CD8-positive, alpha-beta memory T cell (primary cell): ENCODE measurements at regions not wholly inside any gene's neighbourhood (a gene's known extent, or its start where the extent isn't known, plus 50 kb on each side); places are given as distances from the start of the nearest gene placed in this dataset.

ENCODE experiments used
- CTCF ChIA-PET: fragments of 350-600 bp; sonication (Branson Sonifier 250); formaldehyde crosslinking; loops from one replicate; lab custom pipeline; 2021; ENCODE audit warnings: antibody characterized with exemption; lab: Charles Lee
- POLR2A ChIA-PET: fragments of 350-600 bp; sonication (Branson Sonifier 250); formaldehyde crosslinking; loops from one replicate; lab custom pipeline; 2021; ENCODE audit warnings: antibody characterized with exemption; lab: Charles Lee
- DNase-seq, 5 donors: peaks; one replicate each; pipeline versions ENCODE4 v3.0.0 to v3.0.0-alpha.2; 2020 to 2022; ENCODE audit warnings: mixed read lengths in 1 of 5
- H3K27ac ChIP-seq: one replicate; pipeline ENCODE4 v1.7.0; 2013; ENCODE audit warnings: low read depth, mild to moderate bottlenecking, low read length, moderate library complexity
- H3K27me3 ChIP-seq: 2 replicates; pipeline ENCODE4 v1.7.0; 2013; ENCODE audit warnings: low read length, mild to moderate bottlenecking; ENCODE audit not compliant: insufficient read depth, poor library complexity, severe bottlenecking
- H3K36me3 ChIP-seq: 2 replicates; pipeline ENCODE4 v1.7.0; 2013; ENCODE audit warnings: mild to moderate bottlenecking, low read length, moderate library complexity; ENCODE audit not compliant: insufficient read depth
- H3K4me1 ChIP-seq: 2 replicates; pipeline ENCODE4 v1.7.0; 2013; ENCODE audit warnings: mild to moderate bottlenecking, low read length, moderate library complexity; ENCODE audit not compliant: insufficient read depth
- H3K4me3 ChIP-seq: 2 replicates; pipeline ENCODE4 v1.7.0; 2013; ENCODE audit warnings: mild to moderate bottlenecking, low read length
- H3K9me3 ChIP-seq: 2 replicates; pipeline ENCODE4 v1.7.0; 2013; ENCODE audit warnings: mild to moderate bottlenecking, low read length
- H3K27ac Mint-ChIP-seq, 8 donors: one replicate each; pipeline ENCODE4 v1.8.0; 2020 to 2021; ENCODE audit warnings: mixed read lengths in 8 of 8, mild to moderate bottlenecking in 6 of 8, inconsistent platforms in 3 of 8, moderate library complexity in 3 of 8
- H3K27me3 Mint-ChIP-seq, 2 donors: one replicate each; pipeline ENCODE4 v1.8.0; 2020 to 2021; ENCODE audit warnings: mixed read lengths in 2 of 2, mild to moderate bottlenecking in 1 of 2, moderate library complexity in 1 of 2
- H3K36me3 Mint-ChIP-seq, 3 donors: one replicate each; pipeline ENCODE4 v1.8.0; 2020 to 2021; ENCODE audit warnings: mixed read lengths in 3 of 3, inconsistent platforms in 1 of 3, mild to moderate bottlenecking in 1 of 3
- H3K4me1 Mint-ChIP-seq, 3 donors: one replicate each; pipeline ENCODE4 v1.8.0; 2020 to 2021; ENCODE audit warnings: mixed read lengths in 3 of 3, inconsistent platforms in 1 of 3, mild to moderate bottlenecking in 1 of 3
- H3K4me3 Mint-ChIP-seq, 7 donors: one replicate each; pipeline ENCODE4 v1.8.0; 2020 to 2021; ENCODE audit warnings: mixed read lengths in 7 of 7, mild to moderate bottlenecking in 6 of 7, moderate library complexity in 4 of 7, inconsistent platforms in 2 of 7
- H3K9me3 Mint-ChIP-seq, 5 donors: one replicate each; pipeline ENCODE4 v1.8.0; 2020 to 2022; ENCODE audit warnings: mixed read lengths in 5 of 5, mild to moderate bottlenecking in 3 of 5, moderate library complexity in 2 of 5, inconsistent platforms in 1 of 5

DNA sequence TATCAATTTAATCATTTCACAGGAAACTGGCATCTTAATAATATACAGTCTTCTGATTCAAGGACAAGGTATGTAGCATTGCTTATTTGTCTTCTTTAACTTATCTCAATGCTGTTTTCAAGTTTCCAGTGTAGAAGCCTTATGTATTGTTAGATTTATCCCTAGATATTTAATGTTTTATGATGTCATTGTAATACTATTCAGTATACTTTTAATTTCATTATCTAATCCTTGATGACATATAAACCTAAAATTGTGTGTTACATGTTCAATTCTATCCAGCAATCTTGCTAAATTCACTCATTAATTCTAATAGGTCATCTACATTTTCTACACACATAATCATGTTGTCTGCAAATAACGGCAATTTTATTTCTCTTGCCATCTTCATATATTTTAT, 126.3 kb upstream of the SEC61G start:
- no peaks in the 10 kb centered on the region for H3K36me3 ChIP-seq
- CTCF ChIA-PET = no interaction called here
- H3K4me1 ChIP-seq = no peaks in the 10 kb centered on the region
- Mint-ChIP-seq H3K27ac (no peak overlapping the region), H3K4me3 (no peak overlapping the region), H3K9me3 (peaks cover 0 to 2% (median 0%) of the 10 kb centered on the region in 5 donors), H3K4me1 (no peaks in the 10 kb centered on the region), H3K36me3 (no peaks in the 10 kb centered on the region), H3K27me3 (peaks cover 8 to 19% of the 10 kb centered on the region in 2 donors)
- H3K9me3 ChIP-seq = no peaks in the 10 kb centered on the region
- no peaks in the 10 kb centered on the region for H3K27me3 ChIP-seq
- no peak overlapping the region for H3K4me3 ChIP-seq
- POLR2A ChIA-PET = no interaction called here
- H3K27ac ChIP-seq = no peak overlapping the region
- no peak for DNase-seq

DNA sequence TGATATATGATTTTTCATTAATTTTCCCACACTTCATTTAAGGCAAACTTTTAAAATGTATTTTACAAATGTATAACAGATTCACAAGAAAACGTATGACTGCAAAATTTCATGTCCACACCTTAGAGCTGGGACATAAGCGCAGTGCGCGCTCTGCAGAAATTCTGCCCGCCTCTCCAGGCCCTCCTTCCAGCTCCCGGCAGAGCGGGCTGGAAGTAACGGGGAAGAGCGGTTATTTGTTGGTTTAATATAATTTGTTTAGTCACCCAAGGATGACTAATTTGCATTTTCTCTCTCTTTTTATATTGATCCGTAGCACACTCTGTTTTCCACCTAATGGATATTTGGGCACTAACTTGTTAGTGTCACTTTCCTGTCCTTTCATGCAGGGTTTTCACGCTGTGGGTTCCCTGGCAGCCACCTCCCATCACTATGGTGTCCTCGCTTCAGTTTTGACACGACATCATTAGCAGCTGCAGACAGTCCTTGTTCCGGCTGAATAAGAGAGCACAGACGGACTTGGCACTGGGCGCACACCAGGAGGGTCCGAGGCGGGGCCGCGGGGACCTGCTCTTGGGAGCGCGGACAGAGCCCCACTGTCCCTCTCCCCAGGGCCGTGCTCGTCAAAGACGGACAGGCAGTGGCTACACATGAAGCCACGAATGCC, 129.2 kb upstream of the SEC61G start:
- H3K9me3 Mint-ChIP-seq = peaks cover 0 to 2% (median 0%) of the 10 kb centered on the region in 5 donors
- H3K4me3 Mint-ChIP-seq = no peak overlapping the region
- no peaks in the 10 kb centered on the region for H3K9me3 ChIP-seq
- H3K4me1 ChIP-seq = no peaks in the 10 kb centered on the region
- no peak overlapping the region for H3K27ac Mint-ChIP-seq
- no peaks in the 10 kb centered on the region for H3K4me1 Mint-ChIP-seq
- H3K4me3 ChIP-seq = no peak overlapping the region
- H3K36me3 Mint-ChIP-seq = no peaks in the 10 kb centered on the region
- POLR2A ChIA-PET = no interaction called here
- no peak overlapping the region for H3K27ac ChIP-seq
- CTCF ChIA-PET = no interaction called here
- DNase-seq = no peak
- H3K27me3 Mint-ChIP-seq = peaks cover 9 to 19% of the 10 kb centered on the region in 2 donors
- H3K27me3 ChIP-seq = no peaks in the 10 kb centered on the region
- H3K36me3 ChIP-seq = no peaks in the 10 kb centered on the region

DNA sequence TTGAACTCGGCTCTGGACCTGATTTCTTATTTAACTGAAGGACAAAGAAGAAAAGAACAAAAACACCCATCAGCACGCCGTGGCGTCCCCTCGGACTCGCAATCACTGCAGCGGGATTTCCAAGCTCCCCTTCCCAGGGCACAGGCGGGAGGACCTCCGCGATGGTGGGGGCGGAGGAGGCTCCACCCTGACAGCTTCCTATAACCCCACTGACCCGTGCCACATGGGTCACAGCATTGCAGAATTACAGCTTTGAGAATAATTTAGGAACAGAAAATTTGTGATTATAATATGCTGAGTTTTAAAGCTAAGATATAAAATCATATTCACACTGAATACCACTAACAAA, 129.7 kb upstream of the SEC61G start:
- DNase-seq = no peak
- Histone ChIP-seq H3K4me1 (no peaks in the 10 kb centered on the region), H3K36me3 (no peaks in the 10 kb centered on the region), H3K4me3 (no peak overlapping the region), H3K9me3 (no peaks in the 10 kb centered on the region), H3K27ac (no peak overlapping the region), H3K27me3 (no peaks in the 10 kb centered on the region)
- H3K4me1 Mint-ChIP-seq = no peaks in the 10 kb centered on the region
- CTCF ChIA-PET = no interaction called here
- H3K27me3 Mint-ChIP-seq = peaks cover 10 to 19% of the 10 kb centered on the region in 2 donors
- no peak overlapping the region for H3K4me3 Mint-ChIP-seq
- no peak overlapping the region for H3K27ac Mint-ChIP-seq
- H3K36me3 Mint-ChIP-seq = no peaks in the 10 kb centered on the region
- H3K9me3 Mint-ChIP-seq = peaks cover 0 to 2% (median 0%) of the 10 kb centered on the region in 5 donors
- POLR2A ChIA-PET = no interaction called here

DNA sequence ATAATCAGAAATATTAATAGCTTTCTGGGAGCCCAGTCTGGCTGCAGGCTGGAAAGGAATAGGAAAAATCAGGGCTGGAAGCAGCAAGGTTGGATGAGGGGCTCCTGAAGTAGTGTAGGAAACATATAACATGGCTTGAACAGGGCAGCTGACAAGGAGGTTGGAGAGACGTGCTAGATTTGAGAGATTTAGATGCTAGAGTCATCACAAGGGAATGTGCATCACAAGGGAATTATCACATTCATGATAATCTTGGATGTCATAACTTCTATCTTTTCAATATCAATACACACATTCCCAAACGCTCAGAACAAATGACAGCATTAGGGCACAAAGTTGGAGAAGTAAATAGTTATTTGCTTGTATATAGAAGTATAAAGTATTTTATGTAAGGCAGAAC, 120.9 kb upstream of the EGFR start:
- DNase-seq = no peak
- Mint-ChIP-seq H3K27me3 (peaks cover 0 to 3% of the 10 kb centered on the region in 2 donors), H3K27ac (no peak overlapping the region), H3K9me3 (no peaks in the 10 kb centered on the region), H3K4me3 (no peak overlapping the region), H3K36me3 (no peaks in the 10 kb centered on the region), H3K4me1 (no peaks in the 10 kb centered on the region)
- H3K36me3 ChIP-seq = no peaks in the 10 kb centered on the region
- CTCF ChIA-PET = no interaction called here
- no peak overlapping the region for H3K4me3 ChIP-seq
- POLR2A ChIA-PET = no interaction called here
- H3K27ac ChIP-seq = no peak overlapping the region
- H3K9me3 ChIP-seq = no peaks in the 10 kb centered on the region
- no peaks in the 10 kb centered on the region for H3K27me3 ChIP-seq
- no peaks in the 10 kb centered on the region for H3K4me1 ChIP-seq

DNA sequence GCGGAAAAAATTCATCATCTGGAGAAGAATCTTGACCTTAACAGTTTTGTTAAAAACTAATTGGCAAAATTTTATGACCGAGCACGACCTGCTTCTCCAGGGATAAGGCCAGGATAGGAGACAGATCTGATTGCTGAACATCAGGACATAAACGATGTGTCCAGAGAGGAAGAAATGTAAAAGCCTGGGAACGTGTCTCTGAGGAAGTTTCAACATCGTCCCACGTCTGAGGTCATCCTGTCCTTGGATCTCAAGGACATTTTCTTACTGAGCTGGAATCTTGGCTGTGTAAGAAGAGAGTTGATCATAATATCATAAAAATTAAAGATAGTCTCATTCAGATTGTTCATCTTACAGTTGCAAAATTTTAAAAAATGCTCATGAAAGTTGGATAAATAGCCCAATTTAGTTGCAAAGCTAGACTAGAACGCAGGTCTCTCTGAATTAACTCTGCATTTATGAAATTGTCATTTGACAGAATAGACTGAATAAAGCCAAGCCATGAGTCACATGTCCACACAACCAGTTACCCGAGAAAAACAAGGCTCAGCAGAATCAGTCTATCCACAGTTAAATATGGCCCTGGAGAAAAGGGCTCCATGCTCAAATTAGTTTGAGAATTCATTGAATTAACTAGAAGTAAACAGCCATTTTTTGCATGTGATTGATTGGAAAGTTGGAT, 120.0 kb upstream of the EGFR start:
- DNase-seq = no peak
- Mint-ChIP-seq H3K4me1 (no peaks in the 10 kb centered on the region), H3K4me3 (no peak overlapping the region), H3K27me3 (peaks cover 0 to 2% of the 10 kb centered on the region in 2 donors), H3K9me3 (no peaks in the 10 kb centered on the region), H3K36me3 (no peaks in the 10 kb centered on the region), H3K27ac (no peak overlapping the region)
- ChIA-PET POLR2A (no interaction called here), CTCF (no interaction called here)
- H3K4me3 ChIP-seq = no peak overlapping the region
- H3K4me1 ChIP-seq = no peaks in the 10 kb centered on the region
- H3K9me3 ChIP-seq = no peaks in the 10 kb centered on the region
- no peak overlapping the region for H3K27ac ChIP-seq
- H3K36me3 ChIP-seq = no peaks in the 10 kb centered on the region
- H3K27me3 ChIP-seq = no peaks in the 10 kb centered on the region

DNA sequence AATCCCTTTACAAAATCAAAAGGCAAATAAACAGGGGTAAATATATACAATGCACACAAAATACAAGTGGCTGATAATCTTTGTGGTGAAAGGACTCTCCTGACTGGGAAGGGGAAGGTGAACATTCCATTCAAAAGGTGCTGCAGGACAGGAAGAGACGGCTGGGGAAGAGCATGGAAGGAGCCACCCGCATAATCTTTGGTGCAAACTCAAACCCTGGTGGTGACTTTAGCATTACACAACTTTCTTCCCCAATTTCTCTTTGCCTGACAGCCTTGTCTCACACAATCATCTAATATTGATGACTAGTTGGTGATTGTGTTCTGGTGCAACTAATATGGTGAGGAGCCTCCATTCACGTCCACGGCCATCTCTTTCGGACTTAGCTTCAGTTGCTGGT, 117.0 kb upstream of the EGFR start:
- H3K9me3 ChIP-seq = no peaks in the 10 kb centered on the region
- no peak overlapping the region for H3K27ac Mint-ChIP-seq

DNA sequence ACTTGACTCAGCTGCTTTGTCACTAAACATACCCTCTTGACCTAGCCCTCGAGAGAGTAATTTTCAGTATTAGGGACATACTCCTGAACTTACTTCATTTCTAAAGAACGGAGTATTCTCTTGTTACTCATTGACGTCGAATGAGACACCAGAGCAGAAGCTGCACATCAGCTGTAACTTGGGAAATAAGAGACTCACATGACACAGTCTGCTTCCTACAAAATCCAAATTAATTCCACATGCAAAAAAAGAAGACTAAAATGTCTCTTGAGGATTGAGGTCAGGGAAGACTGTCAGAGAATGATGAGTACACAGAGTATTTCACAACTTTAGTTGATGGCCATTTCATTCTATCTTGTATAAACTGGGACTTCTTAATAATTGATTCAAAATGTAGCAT, 114.7 kb upstream of the EGFR start:
- Mint-ChIP-seq H3K36me3 (no peaks in the 10 kb centered on the region), H3K4me3 (no peak overlapping the region), H3K27me3 (peaks cover 0 to 2% of the 10 kb centered on the region in 2 donors), H3K27ac (no peak overlapping the region), H3K4me1 (no peaks in the 10 kb centered on the region), H3K9me3 (peaks cover 0 to 3% (median 0%) of the 10 kb centered on the region in 5 donors)
- ChIA-PET POLR2A (no interaction called here), CTCF (no interaction called here)
- Histone ChIP-seq H3K27ac (no peak overlapping the region), H3K4me3 (no peak overlapping the region), H3K27me3 (no peaks in the 10 kb centered on the region), H3K9me3 (no peaks in the 10 kb centered on the region), H3K4me1 (no peaks in the 10 kb centered on the region), H3K36me3 (no peaks in the 10 kb centered on the region)
- no peak for DNase-seq

More for the DNA sequence above, 117.0 kb upstream of the EGFR start:
- Mint-ChIP-seq H3K36me3 (no peaks in the 10 kb centered on the region), H3K27me3 (peaks cover 0 to 2% of the 10 kb centered on the region in 2 donors), H3K4me1 (no peaks in the 10 kb centered on the region), H3K4me3 (no peak overlapping the region), H3K9me3 (no peaks in the 10 kb centered on the region)
- Histone ChIP-seq H3K36me3 (no peaks in the 10 kb centered on the region), H3K27me3 (no peaks in the 10 kb centered on the region), H3K27ac (no peak overlapping the region), H3K4me3 (no peak overlapping the region), H3K4me1 (no peaks in the 10 kb centered on the region)
- no peak for DNase-seq
- POLR2A ChIA-PET = no interaction called here
- CTCF ChIA-PET = no interaction called here

DNA sequence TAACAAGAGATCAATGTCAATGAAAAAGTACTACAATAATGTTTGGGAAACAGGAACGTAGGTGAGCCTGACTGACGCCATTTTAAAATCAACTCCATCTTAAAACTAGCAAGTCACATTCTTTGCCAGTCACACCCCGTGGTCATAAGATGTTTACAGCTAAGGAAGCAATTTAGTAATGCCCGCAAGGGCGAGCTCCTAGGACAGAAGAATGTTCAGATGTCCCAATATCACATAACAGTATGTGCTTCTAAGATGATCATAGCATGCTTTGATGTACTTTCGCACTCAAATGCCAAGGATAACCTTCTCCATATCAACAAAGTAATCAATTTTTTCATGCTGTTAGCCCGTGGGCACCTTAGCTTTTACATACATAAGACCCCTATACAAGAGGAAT, 113.8 kb upstream of the EGFR start:
- Histone ChIP-seq H3K27ac (no peak overlapping the region), H3K36me3 (no peaks in the 10 kb centered on the region), H3K4me1 (no peaks in the 10 kb centered on the region), H3K27me3 (no peaks in the 10 kb centered on the region), H3K4me3 (no peak overlapping the region), H3K9me3 (no peaks in the 10 kb centered on the region)
- peaks cover 0 to 9% (median 4%) of the 10 kb centered on the region in 5 donors for H3K9me3 Mint-ChIP-seq
- H3K27me3 Mint-ChIP-seq = no peaks in the 10 kb centered on the region
- H3K4me1 Mint-ChIP-seq = no peaks in the 10 kb centered on the region
- ChIA-PET POLR2A (no interaction called here), CTCF (no interaction called here)
- H3K27ac Mint-ChIP-seq = no peak overlapping the region
- DNase-seq = no peak
- H3K4me3 Mint-ChIP-seq = no peak overlapping the region
- no peaks in the 10 kb centered on the region for H3K36me3 Mint-ChIP-seq
